H1 (cell line): ENCODE measurements at regions not wholly inside any gene's neighbourhood (a gene's known extent, or its start where the extent isn't known, plus 50 kb on each side); places are given as distances from the start of the nearest gene placed in this dataset.

Experiments used
- ATF2 ChIP-seq: IDR thresholded peaks from 2 replicates; pipeline ENCODE4 v1.6.1; 2012; ENCODE audit warnings: low read length, inconsistent platforms
- BACH1 ChIP-seq: IDR thresholded peaks from 2 replicates; pipeline ENCODE4 v1.6.1; 2012; ENCODE audit warnings: low read length, improper control_type of control experiment
- CEBPB ChIP-seq: IDR thresholded peaks from 2 replicates; pipeline ENCODE4 v1.6.1; 2012; ENCODE audit warnings: low read depth, low read length
- CHD2 ChIP-seq: IDR thresholded peaks from 2 replicates; pipeline ENCODE4 v1.6.1; 2012; ENCODE audit warnings: low read length, improper control_type of control experiment
- CREB1 ChIP-seq: IDR thresholded peaks from 2 replicates; pipeline ENCODE4 v1.6.1; 2012; ENCODE audit warnings: inconsistent platforms
- CTCF ChIP-seq, 3 experiments: IDR thresholded peaks; 1 replicate in 2 of 3; 2 replicates in 1 of 3; pipeline versions ENCODE4 v1.5.1 to v1.6.1; 2011; ENCODE audit warnings: low read length in 3 of 3, mild to moderate bottlenecking in 3 of 3, inconsistent platforms in 2 of 3, low read depth in 1 of 3, moderate library complexity in 1 of 3; ENCODE audit not compliant: insufficient read depth in 1 of 3; ENCODE audit errors: control extremely low read depth in 1 of 3
- EZH2 ChIP-seq: fragments of 200-600 bp; sonication (generic); IDR thresholded peaks from 2 replicates; pipeline ENCODE4 v1.7.1; 2012; ENCODE audit warnings: low read depth, mild to moderate bottlenecking, moderate library complexity, low read length, inconsistent platforms; ENCODE audit not compliant: severe bottlenecking
- HDAC2 ChIP-seq, 2 experiments: fragments of 300-600 bp in 1 of 2; sonication (generic) in 1 of 2; IDR thresholded peaks; 2 replicates each; pipeline ENCODE4 v1.6.1; 2011 to 2012; ENCODE audit warnings: low read depth in 2 of 2, low read length in 2 of 2, mild to moderate bottlenecking in 2 of 2, moderate library complexity in 2 of 2, borderline replicate concordance in 1 of 2, inconsistent platforms in 1 of 2
- JUN ChIP-seq: IDR thresholded peaks from 2 replicates; pipeline ENCODE4 v1.6.1; 2011; ENCODE audit warnings: low read depth, mild to moderate bottlenecking, improper control_type of control experiment, low read length
- MAX ChIP-seq: IDR thresholded peaks from 2 replicates; pipeline ENCODE4 v1.6.1; 2012; ENCODE audit warnings: inconsistent platforms
- POLR2A ChIP-seq, 2 experiments: IDR thresholded peaks; 1 replicate in 1 of 2; 2 replicates in 1 of 2; pipeline ENCODE4 v1.6.1; 2011; ENCODE audit warnings: low read depth in 2 of 2, low read length in 2 of 2, mild to moderate bottlenecking in 2 of 2; ENCODE audit errors: control extremely low read depth in 1 of 2
- POLR2AphosphoS5 ChIP-seq: IDR thresholded peaks from 2 replicates; pipeline ENCODE4 v1.6.1; 2011; ENCODE audit warnings: low read depth, low read length
- ZNF274 ChIP-seq: IDR thresholded peaks from 2 replicates; pipeline ENCODE4 v1.7.0; 2012; ENCODE audit warnings: low read length, borderline replicate concordance; ENCODE audit errors: extremely low read depth

GRCh38 chr4:28373191-28373590 lies 1512.5 kb downstream of the STIM2 start:
- TF ChIP-seq CTCF (IDR thresholded peaks at IDR 0.05; ENCODE audit: control extremely low read depth in 1 of 3, insufficient read depth in 1 of 3, low read depth in 1 of 3, low read length in 3 of 3) (no peak), CEBPB (no peak), HDAC2 (IDR thresholded peaks at IDR 0.05; ENCODE audit: borderline replicate concordance in 1 of 2, low read depth in 2 of 2, low read length in 2 of 2) (no peak), JUN (no peak), POLR2AphosphoS5 (no peak), CHD2 (no peak), POLR2A (IDR thresholded peaks at IDR 0.05; ENCODE audit: control extremely low read depth in 1 of 2, low read depth in 2 of 2, low read length in 2 of 2) (no peak), EZH2 (no peak), ZNF274 (no peak), MAX (no peak), CREB1 (no peak), BACH1 (no peak), ATF2 (no peak)
